ENCODE measurements at regions not wholly inside any gene's neighbourhood (a gene's known extent, or its start where the extent isn't known, plus 50 kb on each side); places are given as distances from the start of the nearest gene placed in this dataset.
A peak's percentile ranks its signal among the peaks of the same experiment; 100 is the strongest.

DNA sequence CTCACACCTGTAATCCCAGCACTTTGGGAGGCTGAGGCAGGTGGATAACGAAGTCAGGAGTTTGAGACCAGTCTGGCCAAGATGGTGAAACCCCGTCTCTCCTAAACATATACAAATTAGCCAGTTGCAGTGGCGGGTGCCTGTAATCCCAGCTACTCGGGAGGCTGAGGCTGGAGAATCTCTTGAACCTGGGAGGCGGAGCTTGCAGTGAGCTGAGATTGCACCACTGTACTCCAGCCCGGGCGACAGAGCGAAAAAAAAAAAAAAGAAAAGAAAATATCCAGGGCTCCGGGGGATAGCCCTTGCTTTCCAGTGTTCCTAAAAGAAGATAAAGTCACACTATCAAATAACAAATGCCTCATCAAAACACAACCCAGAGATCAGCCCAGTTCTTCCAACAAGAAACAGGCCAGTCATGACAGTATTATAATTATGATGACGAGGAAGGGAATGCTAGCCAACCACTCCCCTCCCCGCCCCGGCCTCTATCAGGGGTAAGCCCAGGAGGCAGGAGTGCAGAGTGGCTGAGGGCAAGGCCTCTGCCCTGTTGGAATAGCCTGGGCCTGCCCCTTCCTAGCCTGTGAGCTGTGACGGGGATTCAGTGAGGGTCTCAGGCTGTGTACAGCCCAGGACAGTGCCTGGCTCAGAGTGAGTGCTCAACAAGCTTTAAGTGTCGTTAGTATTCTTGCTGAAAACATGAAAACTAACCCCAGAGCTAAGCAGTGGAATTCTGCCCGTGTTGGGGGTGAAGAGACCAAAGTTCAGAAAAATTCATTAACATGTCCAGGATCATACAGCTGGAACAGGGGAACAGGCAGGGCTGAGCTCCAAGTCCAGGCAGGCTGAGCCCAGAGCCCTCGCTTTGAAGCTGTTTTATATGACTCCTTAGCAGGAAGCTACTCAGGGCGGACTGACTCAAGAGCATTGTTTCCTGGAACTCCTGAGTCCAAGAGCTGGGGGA, 54.3 kb downstream of the FAM241B start:
- DNase-seq = peak; percentile 51

DNA sequence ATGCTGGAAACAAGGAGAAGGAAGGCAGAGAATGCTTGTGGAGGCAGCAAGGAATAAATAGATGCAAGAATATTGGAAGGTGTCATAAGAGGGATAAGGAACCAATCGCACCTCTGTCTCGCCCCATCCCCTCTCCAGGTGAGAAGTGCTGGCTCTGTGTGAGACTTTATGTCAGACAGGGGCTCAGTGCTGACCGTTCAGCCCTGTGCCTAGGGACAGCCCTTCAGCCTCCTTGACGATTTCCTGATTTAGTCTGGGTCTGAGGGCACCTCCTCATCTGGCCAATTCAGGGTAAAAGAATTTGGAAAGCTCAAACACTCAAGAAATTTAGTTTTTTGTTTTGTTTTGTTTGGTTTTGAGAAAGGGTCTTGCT, 54.9 kb downstream of the FAM241B start:
- no peak for DNase-seq

DNA sequence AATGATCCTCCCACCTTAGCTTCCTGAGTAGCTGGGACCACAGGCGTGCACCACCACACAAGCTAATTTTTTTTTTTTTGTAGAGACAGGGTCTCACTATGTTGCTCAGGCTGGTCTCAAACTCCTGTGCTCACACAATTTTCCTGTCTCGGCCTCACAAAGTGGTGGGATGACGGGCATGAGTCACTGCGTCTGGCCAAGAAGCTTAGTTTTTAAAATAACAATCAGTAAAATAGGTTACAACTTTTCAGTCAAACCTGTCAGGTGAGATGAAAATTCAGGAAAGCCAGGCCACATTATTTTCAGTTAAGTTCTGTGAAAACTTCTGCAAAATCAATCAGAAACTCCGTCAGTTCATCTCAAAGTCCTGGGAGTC, 55.4 kb downstream of the FAM241B start:
- no peak for DNase-seq

DNA sequence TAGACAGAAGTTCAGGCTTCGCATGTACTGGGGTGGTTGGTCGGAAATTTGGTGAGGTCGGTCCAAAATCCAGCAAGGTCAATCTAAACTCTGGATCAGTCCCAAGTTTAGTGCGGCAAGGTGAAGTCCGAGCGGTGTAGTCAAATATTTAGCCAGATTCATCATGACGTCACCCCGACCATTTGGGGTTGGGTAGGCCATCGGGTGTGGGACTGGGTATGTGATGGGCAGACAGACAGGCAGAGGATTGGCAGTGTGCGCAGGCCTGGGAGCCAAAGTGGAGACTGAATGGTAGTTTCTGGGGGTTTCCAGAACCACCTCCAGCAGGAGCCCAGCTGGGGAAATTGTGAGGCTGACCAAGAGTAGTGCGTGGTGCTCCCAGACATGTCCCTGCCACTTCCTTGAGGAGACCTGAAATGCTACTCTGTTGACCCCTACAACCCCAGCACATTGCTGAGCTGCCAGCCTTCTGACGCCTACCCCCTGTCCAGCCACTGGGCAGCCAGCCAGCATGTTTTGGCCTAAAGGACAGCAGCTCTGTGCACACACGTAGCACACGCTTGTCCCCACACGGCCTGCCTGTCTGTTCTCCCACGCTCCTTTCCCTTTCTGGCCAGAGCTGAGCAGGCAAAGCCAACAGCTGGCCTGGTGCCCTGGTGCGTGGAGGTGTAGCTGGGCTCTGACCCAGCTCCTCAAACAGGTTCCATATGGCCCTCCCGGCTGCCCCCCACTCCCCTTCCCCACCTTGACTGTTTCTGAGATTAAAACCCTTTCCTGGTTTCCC, 55.9 kb downstream of the FAM241B start:
- no peak for DNase-seq

DNA sequence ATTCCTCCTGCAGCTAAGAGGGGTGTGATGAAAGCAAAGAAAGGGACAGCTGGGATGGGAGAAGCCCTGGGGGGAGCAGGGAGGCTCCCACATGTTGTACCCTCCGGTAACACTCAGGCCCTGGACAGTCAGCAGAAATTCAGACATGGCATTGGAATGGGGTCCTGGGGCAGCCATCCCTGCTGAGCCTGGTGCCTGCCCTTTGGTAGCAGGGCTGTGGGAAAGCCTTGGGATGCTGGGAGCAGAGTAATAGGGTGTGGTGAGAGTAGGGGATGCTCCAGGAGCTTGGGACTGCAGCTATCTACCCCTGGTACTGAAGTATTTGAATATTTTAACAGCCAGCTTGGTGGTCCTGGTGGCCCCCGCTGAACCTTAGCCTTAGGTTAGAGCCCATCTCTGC, 56.8 kb downstream of the FAM241B start:
- DNase-seq = no peak

DNA sequence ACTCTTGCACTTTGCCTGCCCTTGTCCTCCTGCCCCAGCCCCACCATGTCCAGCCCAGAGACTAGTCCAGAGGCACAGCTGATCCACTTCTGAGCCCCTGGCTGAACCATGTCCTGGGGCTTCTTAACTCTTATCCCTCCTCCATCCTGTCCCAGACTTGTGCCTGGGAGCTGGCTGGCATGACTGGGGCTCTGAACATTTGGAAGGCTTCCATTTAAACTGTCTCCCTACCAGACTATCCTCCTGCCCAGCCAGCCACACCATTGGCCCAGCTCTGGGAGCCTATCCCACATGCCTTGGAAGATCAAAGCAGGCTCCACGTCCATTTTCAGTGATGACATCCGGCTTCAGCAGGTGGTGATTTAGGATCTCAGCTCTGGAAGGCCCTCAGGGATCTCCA, 57.4 kb downstream of the FAM241B start:
- DNase-seq = no peak

DNA sequence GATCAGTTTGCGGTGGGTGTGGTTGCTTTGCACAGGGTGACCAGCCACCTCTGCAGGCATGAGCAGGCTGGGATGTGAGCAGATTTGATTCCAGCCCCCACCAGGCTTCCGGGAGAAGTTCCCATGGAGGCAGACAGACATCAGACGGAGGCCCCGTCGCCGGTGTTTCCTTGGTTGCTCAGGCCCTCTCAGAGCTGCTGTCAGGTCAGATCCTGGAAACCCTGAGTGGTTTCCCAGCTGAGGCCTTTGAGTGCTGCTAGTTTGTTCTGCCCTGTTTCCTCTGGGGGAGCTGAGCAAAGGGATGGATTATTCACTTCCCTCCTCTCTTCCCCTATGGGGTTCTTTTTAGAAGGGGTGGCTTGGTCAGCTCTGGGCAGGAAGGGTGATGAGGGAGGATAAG, 62.2 kb downstream of the FAM241B start:
- DNase-seq = no peak

DNA sequence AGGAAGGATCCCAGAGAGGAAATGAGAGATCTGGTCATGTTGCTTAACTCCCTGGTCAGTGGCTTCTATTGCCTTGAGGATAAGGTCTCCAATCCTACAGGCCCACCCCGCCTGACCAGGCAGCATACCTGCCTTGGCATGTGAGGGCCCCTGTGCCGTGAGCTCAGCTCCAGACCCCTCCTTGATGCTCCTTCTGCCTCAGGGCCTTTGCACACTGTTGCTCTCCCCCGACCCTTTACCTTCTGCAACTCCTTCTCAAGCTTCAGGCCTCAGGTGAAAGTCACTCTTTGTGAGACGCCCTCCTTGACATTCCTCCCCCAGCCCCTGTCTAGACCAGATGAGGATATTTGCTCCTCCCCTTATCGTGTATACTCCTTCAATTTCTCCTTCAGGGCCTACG, 62.8 kb downstream of the FAM241B start:
- no peak for DNase-seq

DNA sequence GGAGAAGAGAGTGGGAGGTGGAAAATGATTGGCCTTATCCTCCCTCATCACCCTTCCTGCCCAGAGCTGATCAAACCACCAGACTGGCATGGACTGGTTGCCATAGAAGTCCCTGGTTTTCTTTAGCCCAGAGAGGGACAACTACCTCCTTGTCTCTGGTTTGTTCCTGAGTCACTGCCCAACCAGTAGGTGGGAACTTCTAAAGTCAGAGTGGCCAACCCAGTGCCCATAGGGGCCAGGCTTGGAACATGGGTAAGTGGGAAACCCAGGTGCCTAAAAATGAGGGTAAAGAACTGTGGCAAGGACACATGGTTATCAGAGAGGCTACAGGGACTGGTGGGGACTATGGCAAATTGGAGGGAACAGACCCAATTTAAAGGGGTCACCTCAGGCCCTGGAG, 63.8 kb downstream of the FAM241B start:
- DNase-seq = no peak

DNA sequence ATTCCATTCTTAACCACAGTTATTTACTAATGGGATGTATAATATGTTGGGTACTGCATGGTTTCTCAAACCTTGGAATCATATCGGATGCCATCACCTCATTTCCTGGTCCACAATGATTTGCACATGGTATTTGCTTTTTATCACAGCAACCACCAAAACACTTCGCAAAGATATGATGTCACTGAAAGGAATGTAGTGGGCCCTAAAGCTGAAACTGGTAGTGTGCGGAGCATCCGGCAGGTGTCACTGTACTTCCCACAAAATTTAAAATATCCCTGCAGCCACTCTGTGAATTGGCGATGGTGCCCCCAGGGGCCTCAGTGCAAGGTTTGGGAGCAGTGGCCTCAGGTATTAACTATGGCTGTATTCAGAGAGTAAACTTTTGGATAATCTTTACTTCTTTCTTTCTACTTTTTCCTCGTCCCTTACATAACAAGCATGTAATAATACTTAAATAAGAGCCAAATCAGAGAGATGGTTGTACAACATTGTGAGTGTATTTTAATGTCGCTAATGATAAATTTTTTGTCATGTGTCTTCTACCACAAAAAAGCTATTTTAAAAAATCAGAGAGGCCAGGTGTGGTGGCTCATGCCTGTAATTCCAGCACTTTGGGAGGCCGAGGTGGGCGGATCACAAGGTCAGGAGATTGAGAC, 66.2 kb downstream of the FAM241B start:
- peak; percentile 74 for DNase-seq

DNA sequence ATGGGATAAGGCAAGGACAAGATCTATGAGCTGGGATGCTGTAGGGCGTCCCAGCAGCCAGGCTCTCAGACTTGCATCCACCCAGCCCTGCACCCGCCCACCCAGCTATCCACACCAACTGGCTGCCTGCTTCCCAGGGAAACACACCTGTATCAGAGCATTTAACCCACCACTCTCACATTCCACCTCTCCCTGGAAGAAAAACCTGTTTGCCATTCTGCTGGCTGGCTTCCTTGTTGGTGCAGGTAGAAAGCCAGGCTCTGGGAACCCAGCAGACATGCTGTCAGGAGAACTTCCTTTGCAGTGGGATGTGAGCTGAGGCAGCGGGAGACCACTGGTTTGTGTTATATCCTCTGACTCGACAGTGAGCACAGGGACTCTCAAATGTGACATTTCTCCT, 67.0 kb downstream of the FAM241B start:
- DNase-seq = no peak

DNA sequence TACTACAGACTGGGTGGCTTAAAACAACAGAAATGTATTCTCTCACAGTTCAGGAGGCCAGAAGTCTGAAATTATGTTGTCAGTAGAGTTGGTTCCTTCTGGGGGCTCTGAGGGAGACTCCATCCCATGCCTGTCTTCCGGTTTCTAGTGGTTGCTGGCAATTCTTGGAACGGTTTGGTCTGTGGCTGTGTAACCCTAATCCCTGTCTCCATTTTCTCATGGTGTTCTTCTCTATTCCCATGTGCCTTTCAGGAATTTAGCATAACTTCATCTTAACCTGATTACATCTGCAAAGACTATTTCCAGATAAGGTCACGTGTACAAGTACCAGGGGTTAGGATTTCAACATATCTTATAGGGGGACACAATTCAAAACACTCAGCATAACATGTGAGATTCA, 73.2 kb downstream of the FAM241B start:
- no peak for DNase-seq

DNA sequence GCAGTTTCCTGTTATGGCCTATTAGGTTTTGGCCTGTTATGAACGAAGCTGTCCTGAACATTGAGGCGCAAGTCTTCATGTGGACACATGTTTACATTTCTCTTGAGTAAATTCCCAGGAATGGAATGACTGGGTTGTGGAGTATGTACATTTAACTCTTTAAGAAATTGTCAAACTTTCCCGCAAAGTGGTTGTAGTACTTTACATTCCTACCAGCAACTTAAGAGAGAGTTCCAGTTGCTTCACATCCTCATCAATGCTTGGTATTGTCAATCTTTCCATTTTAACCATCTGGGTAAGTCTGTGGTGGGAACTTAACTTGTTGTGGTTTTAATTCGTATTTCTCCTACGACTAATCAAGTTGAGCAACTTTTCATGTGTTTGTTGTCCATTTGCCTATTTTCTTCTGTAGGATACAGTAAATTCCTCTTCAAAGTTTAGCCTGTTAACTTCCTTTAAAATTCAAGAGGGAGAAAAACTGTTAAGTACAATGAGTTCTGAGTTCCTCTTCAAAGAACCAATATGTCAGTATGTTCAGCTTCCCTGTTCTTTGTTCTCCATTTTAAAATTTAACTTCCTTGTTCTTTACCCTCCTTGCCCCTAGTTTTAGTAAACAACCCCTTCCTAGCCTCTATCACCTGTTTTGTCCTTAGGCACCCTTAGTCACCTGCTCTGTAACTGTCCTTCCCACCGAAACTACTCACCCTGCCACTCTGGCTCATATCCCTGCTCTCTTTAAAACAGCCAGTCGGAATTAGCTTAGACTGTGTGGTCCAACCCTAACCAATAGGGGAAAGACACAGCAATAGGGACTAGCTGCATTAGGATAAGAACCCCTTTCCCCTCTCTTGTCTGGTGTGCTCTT, 74.0 kb downstream of the FAM241B start:
- DNase-seq = no peak

DNA sequence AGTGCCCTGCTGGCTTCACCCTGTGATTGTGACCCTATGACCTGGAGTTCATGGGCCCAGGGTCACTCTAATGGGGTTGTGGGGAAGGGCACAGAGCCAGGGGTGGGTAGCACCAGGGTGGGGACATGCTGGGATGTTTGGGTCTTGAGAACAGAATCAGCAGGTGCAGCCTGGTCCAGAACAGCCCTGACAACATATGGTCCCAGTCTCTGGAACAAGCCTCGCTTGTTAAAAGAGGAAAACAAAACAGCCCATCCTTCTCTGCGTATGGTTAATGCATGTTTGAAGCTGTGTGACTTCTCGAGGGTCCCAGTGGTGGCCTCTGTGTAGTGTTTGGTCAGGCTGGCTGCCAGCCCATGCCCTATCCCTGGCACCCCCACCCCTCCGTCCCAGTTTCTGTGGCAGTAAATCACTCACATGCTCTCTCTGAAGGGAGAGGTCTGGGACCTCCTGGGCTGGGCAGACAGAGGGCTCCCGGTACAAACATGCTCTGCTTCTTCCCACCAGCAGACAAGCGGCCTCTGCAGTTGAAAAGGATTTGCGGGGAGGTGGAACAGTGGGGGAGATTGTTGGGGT, 79.4 kb downstream of the FAM241B start:
- no peak for DNase-seq

DNA sequence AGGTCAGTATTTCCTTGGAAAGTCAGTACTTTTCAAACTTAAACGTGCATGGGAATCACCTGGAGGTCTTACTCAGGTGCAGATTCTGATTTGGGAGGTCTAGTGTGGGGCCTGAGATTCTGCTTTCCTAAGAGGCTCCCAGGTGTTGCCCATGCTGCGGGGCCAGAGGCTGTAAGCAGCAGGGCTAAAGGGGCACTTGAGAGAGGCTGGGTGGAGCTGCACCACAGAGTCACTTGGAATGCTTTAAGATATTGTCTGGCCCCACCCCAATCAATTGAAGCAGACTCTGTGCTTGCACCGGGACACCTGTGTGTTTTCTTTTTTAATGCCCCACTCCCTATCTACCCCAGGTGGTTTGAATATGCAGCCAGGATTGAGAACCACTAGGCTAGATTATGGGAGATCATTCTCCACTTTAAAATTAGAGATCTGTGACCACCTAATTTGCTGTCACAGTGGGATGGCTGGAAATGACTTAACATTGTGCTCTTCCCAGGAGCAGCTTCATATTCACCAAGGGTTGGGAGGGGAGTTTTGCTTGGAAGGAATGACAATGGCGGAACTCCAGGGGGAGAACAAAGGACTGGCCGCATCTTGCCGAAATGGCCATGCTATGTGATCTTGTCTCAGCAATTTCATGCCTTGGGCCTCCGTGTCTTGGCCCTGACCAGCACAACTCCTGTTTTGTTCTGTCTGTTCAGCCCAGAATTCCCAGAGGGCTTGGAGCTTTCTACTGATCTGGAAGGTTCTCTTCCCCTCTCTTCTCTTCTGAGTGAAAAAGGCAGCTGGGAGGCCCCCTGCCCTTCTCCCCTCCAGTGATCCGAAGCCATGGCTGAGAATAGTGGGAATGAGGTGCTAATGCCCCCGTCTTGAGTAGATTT, 80.2 kb downstream of the FAM241B start:
- DNase-seq = no peak

DNA sequence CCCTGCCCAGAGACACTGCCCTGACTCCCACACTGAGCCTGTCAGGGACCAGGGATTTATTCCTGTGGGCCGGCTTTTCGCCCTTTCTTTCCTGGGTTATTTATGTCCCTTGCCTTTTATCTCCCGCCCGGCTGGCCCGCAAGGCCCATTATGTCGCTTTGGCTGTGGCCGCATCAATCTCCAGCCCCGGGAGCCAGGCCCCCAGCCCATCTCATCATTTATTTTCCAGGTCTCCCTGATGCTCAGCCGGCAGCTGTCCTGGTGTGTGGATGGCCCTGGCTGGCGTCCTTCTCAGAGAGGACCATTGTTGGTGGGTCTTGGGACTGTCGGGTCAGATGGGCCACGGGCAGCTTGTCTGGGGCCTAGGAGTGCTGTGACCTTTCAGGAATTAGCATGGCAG, 82.3 kb downstream of the FAM241B start:
- no peak for DNase-seq

DNA sequence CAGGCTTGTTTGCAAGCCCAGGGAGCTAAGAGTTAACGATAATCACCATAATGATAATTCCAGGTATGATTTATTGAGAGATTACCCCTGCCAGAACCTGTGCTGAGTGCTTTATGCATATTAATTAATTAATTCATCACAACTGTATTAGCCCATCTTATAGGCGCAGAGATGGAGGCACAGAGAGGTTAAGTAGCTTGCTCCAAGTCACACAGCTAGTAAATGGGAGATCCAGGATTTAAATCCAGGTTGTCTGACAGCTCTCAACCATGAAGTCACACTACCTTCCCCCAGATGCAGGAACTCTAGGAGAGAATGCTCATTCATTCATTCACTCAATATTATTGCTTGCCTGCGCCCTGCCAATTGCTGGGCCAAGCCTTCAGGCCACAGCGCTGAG, 84.5 kb downstream of the FAM241B start:
- no peak for DNase-seq

DNA sequence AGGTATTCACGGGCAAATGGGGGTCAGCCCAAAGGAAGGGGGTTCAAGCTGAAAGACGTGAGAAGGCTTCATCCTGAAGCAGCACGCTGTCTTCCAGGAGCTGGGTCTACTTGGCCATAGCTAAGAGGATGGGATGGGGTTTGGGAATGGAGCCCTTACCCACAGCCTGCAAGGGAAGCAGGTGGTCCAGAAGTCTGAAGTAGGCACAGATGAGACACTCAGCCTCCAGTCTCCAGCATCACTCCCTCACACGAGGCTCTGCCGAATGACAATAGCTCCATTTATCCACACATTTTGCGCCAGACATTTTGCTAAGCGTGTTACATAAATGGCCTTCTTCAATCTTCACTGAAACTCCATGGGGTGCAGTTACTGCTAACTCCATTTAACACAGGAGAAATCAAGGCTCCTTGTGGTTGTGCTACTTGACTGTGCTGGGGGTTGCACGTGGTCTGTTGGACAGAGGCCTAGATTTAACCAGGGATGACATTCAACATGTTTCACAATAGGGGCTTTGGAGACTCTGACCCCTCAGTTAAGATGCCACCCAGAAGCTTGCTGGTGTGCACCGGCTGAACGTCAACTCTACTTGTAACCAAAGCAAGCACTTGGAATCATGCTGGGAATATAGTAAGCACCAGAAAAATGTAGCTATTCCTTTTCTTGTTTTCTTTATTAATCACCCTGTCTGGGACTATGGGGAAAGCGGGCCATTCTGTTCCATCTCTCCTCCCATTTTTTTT, 85.3 kb downstream of the FAM241B start:
- no peak for DNase-seq

DNA sequence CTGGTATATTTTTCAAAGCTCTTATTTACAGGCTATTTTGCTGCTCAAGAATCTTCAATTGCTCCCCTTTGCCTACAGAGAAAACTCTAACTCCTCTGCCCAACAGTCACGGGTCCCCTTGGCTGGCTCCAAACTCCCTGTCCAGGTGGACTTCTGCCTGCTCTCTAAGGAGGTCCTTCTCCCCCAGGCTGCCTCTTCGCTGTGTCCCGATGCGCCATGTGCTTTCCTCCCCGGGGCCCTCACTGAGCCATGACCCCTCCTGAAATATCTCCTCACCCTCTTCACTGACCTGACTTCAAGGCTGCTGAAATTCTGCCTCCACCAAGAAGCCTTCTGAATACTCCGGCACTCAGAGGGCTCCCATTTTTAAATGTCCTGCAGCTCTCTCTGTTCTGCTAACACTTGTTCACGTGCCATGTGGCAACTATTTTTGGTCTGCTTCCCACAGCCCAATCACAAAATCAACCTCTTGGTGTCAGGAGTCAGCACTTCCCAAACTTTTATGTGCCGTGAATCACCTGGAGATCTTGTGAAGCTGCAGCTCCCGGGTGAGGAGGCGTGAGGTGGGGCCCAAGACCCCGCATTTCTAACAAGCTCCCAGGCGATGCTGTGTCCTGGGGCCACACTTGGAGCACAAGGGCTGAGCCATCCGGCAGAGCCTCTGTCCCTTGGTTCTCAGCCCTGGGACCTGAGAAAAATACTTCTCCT, 85.7 kb upstream of the COL13A1 start:
- DNase-seq = no peak

Data from eye (tissue), 1 donor.